ENCODE measurements at regions not wholly inside any gene's neighbourhood (a gene's known extent, or its start where the extent isn't known, plus 50 kb on each side); places are given as distances from the start of the nearest gene placed in this dataset.

- TF ChIP-seq POLR2AphosphoS5 (IDR thresholded peaks at IDR 0.05; ENCODE audit: low read depth) (no peak), EZH2phosphoT487 (IDR thresholded peaks at IDR 0.05; ENCODE audit: unreplicated experiment) (no peak), CTCF (conservative IDR thresholded peaks at IDR 0.05; ENCODE audit: low read depth in 2 of 2) (no peak), JUNB (IDR thresholded peaks at IDR 0.05; ENCODE audit: unreplicated experiment) (no peak), ZNF331 (CRISPR knock-in tag; IDR thresholded peaks at IDR 0.05; ENCODE audit: low read depth) (no peak)
These were observed 91.5 kb upstream of the ATP2B2 start (continued) for GRCh38 chr3:10596746-10597448.

- Histone ChIP-seq H2AFZ (no peak overlapping the region), H3K27ac (ENCODE audit: low read depth) (no peak overlapping the region), H3F3A (replicated peaks; ENCODE audit: low read depth) (no peaks in the 10 kb centered on the region), H3K79me2 (replicated peaks; ENCODE audit: insufficient read depth) (no peaks in the 10 kb centered on the region), H3K4me2 (no peak overlapping the region), H3K36me3 (ENCODE audit: insufficient read depth) (no peaks in the 10 kb centered on the region), H4K20me1 (replicated peaks; ENCODE audit: insufficient read depth) (no peaks in the 10 kb centered on the region), H3K4me1 (ENCODE audit: insufficient read depth) (no peaks in the 10 kb centered on the region), H3K27me3 (ENCODE audit: insufficient read depth) (no peaks in the 10 kb centered on the region), H3K9me2 (ENCODE audit: insufficient read depth) (no peaks in the 10 kb centered on the region), H3K4me3 (no peak overlapping the region)
- TF ChIP-seq EZH2 (IDR thresholded peaks at IDR 0.05; ENCODE audit: low read depth, unreplicated experiment): no peak
- TF ChIP-seq CTCF (conservative IDR thresholded peaks at IDR 0.05; ENCODE audit: low read depth in 2 of 2): no peak
- TF ChIP-seq REST (IDR thresholded peaks at IDR 0.05; ENCODE audit: unreplicated experiment): no peak
- TF ChIP-seq NANOG (IDR thresholded peaks at IDR 0.05; ENCODE audit: borderline replicate concordance): no peak
- ATAC-seq (no peak), DNase-seq (ENCODE audit: low spot score) (no peak)
- Mint-ChIP-seq H3K27ac (no peak overlapping the region), H3K4me1 (peaks cover 13% of the 10 kb centered on the region), H3K4me3 (no peak overlapping the region), H3K27me3 (ENCODE audit: insufficient read depth, low read depth, poor library complexity) (peaks cover 6% of the 10 kb centered on the region), H3K9me3 (no peaks in the 10 kb centered on the region; the same call in 2 of the 3 replicates), H3K36me3 (ENCODE audit: low read depth) (no peaks in the 10 kb centered on the region)
These were observed 92.3 kb upstream of the ATP2B2 start for GRCh38 chr3:10597733-10598132.
